H9 (cell line): ENCODE measurements at regions not wholly inside any gene's neighbourhood (a gene's known extent, or its start where the extent isn't known, plus 50 kb on each side); places are given as distances from the start of the nearest gene placed in this dataset.

Source experiments
- DNase-seq: peaks from one replicate; pipeline ENCODE4 v3.0.0-alpha.2; 2017
- H2AFZ ChIP-seq: one replicate; pipeline ENCODE4 v1.6.1; 2013; ENCODE audit warnings: mild to moderate bottlenecking, low read length, control low read depth, moderate library complexity
- H2AK5ac ChIP-seq: 2 replicates; pipeline ENCODE4 v1.6.1; 2013; ENCODE audit warnings: low read length, control low read depth, mixed read lengths; ENCODE audit not compliant: insufficient read length
- H2BK120ac ChIP-seq: one replicate; pipeline ENCODE4 v1.6.1; 2013; ENCODE audit warnings: low read depth, mild to moderate bottlenecking, low read length, control low read depth, inconsistent platforms; ENCODE audit not compliant: poor library complexity, severe bottlenecking
- H2BK12ac ChIP-seq: 2 replicates; pipeline ENCODE4 v1.6.1; 2013; ENCODE audit warnings: low read length, control low read depth, mixed read lengths, low read depth; ENCODE audit not compliant: insufficient read length
- H2BK15ac ChIP-seq: 2 replicates; pipeline ENCODE4 v1.6.1; 2013; ENCODE audit warnings: low read depth, low read length, control low read depth
- H2BK20ac ChIP-seq: one replicate; pipeline ENCODE4 v1.6.1; 2013; ENCODE audit warnings: low read depth, mild to moderate bottlenecking, low read length, control low read depth, inconsistent platforms; ENCODE audit not compliant: poor library complexity, severe bottlenecking
- H2BK5ac ChIP-seq: 2 replicates; pipeline ENCODE4 v1.6.1; 2013; ENCODE audit warnings: low read length, control low read depth, mixed read lengths; ENCODE audit not compliant: insufficient read length
- H3K14ac ChIP-seq: 2 replicates; pipeline ENCODE4 v1.6.1; 2013; ENCODE audit warnings: low read length, control low read depth; ENCODE audit not compliant: insufficient read depth
- H3K18ac ChIP-seq: 2 replicates; pipeline ENCODE4 v1.6.1; 2013; ENCODE audit warnings: low read depth, mild to moderate bottlenecking, mixed read lengths, low read length, control low read depth; ENCODE audit not compliant: insufficient read length
- H3K23ac ChIP-seq: 2 replicates; pipeline ENCODE4 v1.6.1; 2013; ENCODE audit warnings: low read length, control low read depth, mixed read lengths, low read depth; ENCODE audit not compliant: insufficient read length
- H3K23me2 ChIP-seq: 2 replicates; pipeline ENCODE4 v1.6.1; 2013; ENCODE audit warnings: low read depth, mild to moderate bottlenecking, mixed read lengths, low read length, control low read depth; ENCODE audit not compliant: insufficient read length, poor library complexity, severe bottlenecking
- H3K27ac ChIP-seq: 2 replicates; pipeline ENCODE4 v1.5.1; 2013; ENCODE audit warnings: low read length, control low read depth, mixed read lengths, low read depth; ENCODE audit not compliant: insufficient read length
- H3K27me3 ChIP-seq: 2 replicates; pipeline ENCODE4 v1.6.1; 2013; ENCODE audit warnings: low read length, control low read depth, inconsistent platforms; ENCODE audit not compliant: insufficient read depth
- H3K4ac ChIP-seq: 2 replicates; pipeline ENCODE4 v1.6.1; 2013; ENCODE audit warnings: low read depth, mild to moderate bottlenecking, control low read depth, inconsistent platforms, low read length, moderate library complexity
- H3K4me1 ChIP-seq: 2 replicates; pipeline ENCODE4 v1.6.1; 2013; ENCODE audit warnings: low read length, control low read depth, inconsistent platforms; ENCODE audit not compliant: insufficient read depth
- H3K4me2 ChIP-seq: 2 replicates; pipeline ENCODE4 v1.6.1; 2013; ENCODE audit warnings: low read length, control low read depth, mixed read lengths; ENCODE audit not compliant: insufficient read length, insufficient read depth
- H3K56ac ChIP-seq: 2 replicates; pipeline ENCODE4 v1.6.1; 2013; ENCODE audit warnings: low read depth, mild to moderate bottlenecking, mixed read lengths, low read length, control low read depth; ENCODE audit not compliant: insufficient read length
- H3K79me1 ChIP-seq: 2 replicates; pipeline ENCODE4 v1.6.1; 2013; ENCODE audit warnings: low read depth, mild to moderate bottlenecking, moderate library complexity, low read length, control low read depth, inconsistent platforms; ENCODE audit not compliant: insufficient read depth, poor library complexity, severe bottlenecking
- H3K79me2 ChIP-seq: 2 replicates; pipeline ENCODE4 v1.6.1; 2013; ENCODE audit warnings: low read length, control low read depth, inconsistent platforms; ENCODE audit not compliant: insufficient read depth
- H3K9ac ChIP-seq: 2 replicates; pipeline ENCODE4 v1.6.1; 2013; ENCODE audit warnings: low read length, control low read depth, mixed read lengths; ENCODE audit not compliant: insufficient read length; ENCODE audit errors: extremely low read depth
- H3K9me3 ChIP-seq: one replicate; pipeline ENCODE4 v1.6.1; 2013; ENCODE audit warnings: low read depth, low read length, inconsistent platforms; ENCODE audit not compliant: control insufficient read depth
- H3T11ph ChIP-seq: one replicate; pipeline ENCODE4 v1.6.1; 2013; ENCODE audit warnings: mild to moderate bottlenecking, low read length, control low read depth, inconsistent platforms
- H4K20me1 ChIP-seq: one replicate; pipeline ENCODE4 v1.6.1; 2013; ENCODE audit not compliant: control insufficient read depth, insufficient read length, insufficient read depth
- H4K5ac ChIP-seq: 2 replicates; pipeline ENCODE4 v1.6.1; 2013; ENCODE audit warnings: low read depth, mild to moderate bottlenecking, mixed read lengths, low read length, control low read depth; ENCODE audit not compliant: insufficient read length
- H4K8ac ChIP-seq: replicated peaks from 2 replicates; pipeline ENCODE4 v1.6.1; 2013; ENCODE audit warnings: low read length, control low read depth, mixed read lengths, low read depth; ENCODE audit not compliant: insufficient read length
- H4K91ac ChIP-seq: 2 replicates; pipeline ENCODE4 v1.6.1; 2013; ENCODE audit warnings: low read depth, mild to moderate bottlenecking, moderate library complexity, mixed read lengths, low read length, control low read depth; ENCODE audit not compliant: insufficient read length
- H3K27ac Mint-ChIP-seq, 3 experiments: 2 replicates in 2 of 3; 3 replicates in 1 of 3; pipeline ENCODE4 v1.8.0; 2020 to 2021; ENCODE audit warnings: mixed read lengths in 3 of 3, mild to moderate bottlenecking in 1 of 3, moderate library complexity in 1 of 3
- H3K27me3 Mint-ChIP-seq: 2 replicates; pipeline ENCODE4 v1.8.0; 2021; ENCODE audit warnings: low read depth, mild to moderate bottlenecking, moderate library complexity, mixed read lengths
- H3K36me3 Mint-ChIP-seq, 3 experiments: 2 replicates in 2 of 3; 3 replicates in 1 of 3; pipeline ENCODE4 v1.8.0; 2020 to 2021; ENCODE audit warnings: low read depth in 3 of 3, mixed read lengths in 3 of 3; ENCODE audit not compliant: insufficient read depth in 1 of 3
- H3K4me1 Mint-ChIP-seq, 2 experiments: 2 replicates each; pipeline ENCODE4 v1.8.0; 2020; ENCODE audit warnings: mixed read lengths in 2 of 2
- H3K4me3 Mint-ChIP-seq, 2 experiments: 2 replicates in 1 of 2; 3 replicates in 1 of 2; pipeline ENCODE4 v1.8.0; 2020 to 2021; ENCODE audit warnings: mild to moderate bottlenecking in 2 of 2, mixed read lengths in 2 of 2, moderate library complexity in 1 of 2
- H3K9me3 Mint-ChIP-seq, 2 experiments: 2 replicates in 1 of 2; 3 replicates in 1 of 2; pipeline ENCODE4 v1.8.0; 2020; ENCODE audit warnings: mild to moderate bottlenecking in 2 of 2, mixed read lengths in 2 of 2, moderate library complexity in 1 of 2
- WGBS: extraction: QIAGEN DNeasy Blood & Tissue Kit; methylation state at CpG from one replicate; pipeline ENCODE4 v1.1.7; 2013; ENCODE audit warnings: missing lambda C conversion rate, low lambda C conversion rate, mixed read lengths; ENCODE audit not compliant: insufficient read length; ENCODE audit errors: extremely low coverage; 5-methylcytosine and 5-hydroxymethylcytosine counted together
- TF ChIP-seq, protein P1 (sequence below): fragments of 200-600 bp; sonication (generic); conservative IDR thresholded peaks from 3 replicates; pipeline ENCODE4 v1.8.0; 2021; ENCODE audit warnings: antibody characterized with exemption, mild to moderate bottlenecking

DNA sequence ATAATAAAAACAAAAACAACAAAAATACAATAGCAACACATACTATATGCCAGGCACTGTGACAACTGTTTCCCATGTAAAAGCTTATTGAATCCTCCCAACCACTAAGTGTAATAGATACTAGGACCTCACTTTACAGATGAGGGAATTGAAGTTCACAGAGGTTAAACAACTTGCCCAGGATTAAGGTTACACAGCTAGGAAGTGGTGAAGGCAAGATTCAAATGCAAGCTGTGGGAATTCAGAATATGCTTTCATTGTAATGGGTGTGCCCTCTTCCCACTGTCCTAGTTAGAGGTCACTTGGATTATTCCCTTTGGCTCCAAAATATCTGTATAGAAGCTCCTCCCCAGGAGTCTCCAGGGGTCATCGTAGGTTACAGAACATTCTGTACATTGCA, 231.1 kb downstream of the MREG start:
- Histone ChIP-seq H3K18ac (no peak overlapping the region), H3K9me3 (no peaks in the 10 kb centered on the region), H3K56ac (no peak overlapping the region), H2AFZ (no peak overlapping the region), H2BK20ac (no peak overlapping the region), H3K14ac (no peak overlapping the region), H4K20me1 (no peaks in the 10 kb centered on the region), H3K9ac (no peak overlapping the region), H3K27ac (no peak overlapping the region), H3K79me1 (no peaks in the 10 kb centered on the region), H2BK15ac (no peak overlapping the region), H2AK5ac (no peak overlapping the region), H4K91ac (no peak overlapping the region), H3K79me2 (no peaks in the 10 kb centered on the region), H3K23me2 (no peaks in the 10 kb centered on the region), H4K5ac (no peak overlapping the region), H3K4me1 (no peaks in the 10 kb centered on the region), H3K23ac (no peak overlapping the region), H3K4me2 (no peak overlapping the region), H2BK120ac (no peak overlapping the region), H2BK5ac (no peak overlapping the region), H3K4ac (no peak overlapping the region), H4K8ac (no peak overlapping the region), H2BK12ac (no peak overlapping the region), H3T11ph (no peak overlapping the region), H3K27me3 (no peaks in the 10 kb centered on the region)
- Mint-ChIP-seq H3K27ac (no peak overlapping the region), H3K4me1 (peaks cover 5 to 18% of the 10 kb centered on the region in 2 experiments; a peak in 3 of 4 replicates), H3K27me3 (no peaks in the 10 kb centered on the region), H3K36me3 (no peaks in the 10 kb centered on the region), H3K4me3 (no peak overlapping the region), H3K9me3 (no peaks in the 10 kb centered on the region)
- no peak for DNase-seq
- no CpG with 5 or more reads among the region's 1 CpG for WGBS
- TF ChIP-seq, protein P1, sequence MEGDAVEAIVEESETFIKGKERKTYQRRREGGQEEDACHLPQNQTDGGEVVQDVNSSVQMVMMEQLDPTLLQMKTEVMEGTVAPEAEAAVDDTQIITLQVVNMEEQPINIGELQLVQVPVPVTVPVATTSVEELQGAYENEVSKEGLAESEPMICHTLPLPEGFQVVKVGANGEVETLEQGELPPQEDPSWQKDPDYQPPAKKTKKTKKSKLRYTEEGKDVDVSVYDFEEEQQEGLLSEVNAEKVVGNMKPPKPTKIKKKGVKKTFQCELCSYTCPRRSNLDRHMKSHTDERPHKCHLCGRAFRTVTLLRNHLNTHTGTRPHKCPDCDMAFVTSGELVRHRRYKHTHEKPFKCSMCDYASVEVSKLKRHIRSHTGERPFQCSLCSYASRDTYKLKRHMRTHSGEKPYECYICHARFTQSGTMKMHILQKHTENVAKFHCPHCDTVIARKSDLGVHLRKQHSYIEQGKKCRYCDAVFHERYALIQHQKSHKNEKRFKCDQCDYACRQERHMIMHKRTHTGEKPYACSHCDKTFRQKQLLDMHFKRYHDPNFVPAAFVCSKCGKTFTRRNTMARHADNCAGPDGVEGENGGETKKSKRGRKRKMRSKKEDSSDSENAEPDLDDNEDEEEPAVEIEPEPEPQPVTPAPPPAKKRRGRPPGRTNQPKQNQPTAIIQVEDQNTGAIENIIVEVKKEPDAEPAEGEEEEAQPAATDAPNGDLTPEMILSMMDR = no peak
